HG02588 (cell line): ENCODE measurements at regions not wholly inside any gene's neighbourhood (a gene's known extent, or its start where the extent isn't known, plus 50 kb on each side); places are given as distances from the start of the nearest gene placed in this dataset.

Experiments used
- ATAC-seq: cut with Tn5 transposase; IDR thresholded peaks from one replicate; pipeline ENCODE4 v1.9.1; 2021; ENCODE audit warnings: mild to moderate bottlenecking, moderate library complexity; ENCODE audit not compliant: unreplicated experiment

DNA sequence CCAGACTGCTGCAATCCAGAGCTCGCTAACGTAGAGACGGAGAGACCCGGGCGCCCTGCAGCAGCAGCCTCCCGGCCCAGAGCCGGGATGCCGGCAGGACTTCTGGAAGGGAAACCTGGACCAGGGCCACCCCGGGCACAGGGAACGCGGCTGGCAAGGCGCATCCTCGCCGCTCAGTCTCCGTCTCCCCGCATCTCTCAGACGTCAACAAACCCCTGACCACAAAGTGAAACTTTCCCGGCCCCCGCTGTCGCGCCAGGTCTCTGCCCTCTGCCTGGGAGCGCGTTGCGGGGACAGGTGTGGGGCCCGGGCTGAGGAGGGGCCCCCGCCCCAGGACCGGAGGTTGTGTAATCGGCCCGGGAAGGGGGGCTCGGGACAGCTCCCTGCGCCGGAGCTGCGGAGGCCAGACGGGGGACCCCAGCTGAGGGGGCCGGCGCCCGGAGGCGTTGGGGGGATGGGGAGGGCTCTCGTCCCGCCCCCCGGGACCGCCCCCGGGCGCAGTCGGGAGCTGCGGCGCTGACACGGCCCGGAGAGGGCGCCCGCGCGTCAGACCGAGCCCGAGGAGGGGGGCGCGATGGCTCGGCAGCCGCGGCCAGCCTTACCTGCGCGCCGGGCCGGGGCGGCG, 116.6 kb upstream of the HIVEP3 start:
- peak; percentile 62 for ATAC-seq

GRCh38 chr1:42034426-42034825, 115.7 kb upstream of the HIVEP3 start:
- ATAC-seq, result no peak

DNA sequence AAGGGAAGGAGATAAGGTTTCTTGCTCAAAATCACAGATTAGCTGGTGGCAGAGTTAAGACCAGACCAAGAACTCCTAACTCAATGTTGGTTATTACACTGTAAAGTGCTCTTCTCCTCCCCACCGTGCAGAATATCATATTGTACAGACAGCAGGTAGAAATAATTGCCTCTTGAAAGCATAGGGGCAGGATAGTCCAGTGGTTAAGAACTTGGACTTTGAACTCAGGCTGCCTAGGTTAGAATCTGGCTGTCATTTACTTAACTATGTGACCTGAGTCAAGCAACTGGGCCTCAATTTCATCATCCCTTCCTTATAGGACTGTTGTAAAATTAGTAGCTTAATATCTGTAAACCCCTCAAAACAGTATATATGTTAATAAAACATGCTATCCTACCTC, 114.9 kb upstream of the HIVEP3 start:
- ATAC-seq, result no peak

- ATAC-seq, result no peak
Observed at GRCh38 chr1:42017730-42018129, 99.0 kb upstream of the HIVEP3 start.

- ATAC-seq, result no peak
Observed at GRCh38 chr1:42017259-42017658, 98.5 kb upstream of the HIVEP3 start.

GRCh38 chr1:42014823-42015222, 96.1 kb upstream of the HIVEP3 start:
- ATAC-seq, result no peak

- no peak for ATAC-seq
Observed at GRCh38 chr1:42013881-42014470, 95.3 kb upstream of the HIVEP3 start.

- ATAC-seq, result no peak
Observed at GRCh38 chr1:42012852-42013251, 94.1 kb upstream of the HIVEP3 start.

- no peak for ATAC-seq
Observed at GRCh38 chr1:42010381-42010780, 91.7 kb upstream of the HIVEP3 start.

DNA sequence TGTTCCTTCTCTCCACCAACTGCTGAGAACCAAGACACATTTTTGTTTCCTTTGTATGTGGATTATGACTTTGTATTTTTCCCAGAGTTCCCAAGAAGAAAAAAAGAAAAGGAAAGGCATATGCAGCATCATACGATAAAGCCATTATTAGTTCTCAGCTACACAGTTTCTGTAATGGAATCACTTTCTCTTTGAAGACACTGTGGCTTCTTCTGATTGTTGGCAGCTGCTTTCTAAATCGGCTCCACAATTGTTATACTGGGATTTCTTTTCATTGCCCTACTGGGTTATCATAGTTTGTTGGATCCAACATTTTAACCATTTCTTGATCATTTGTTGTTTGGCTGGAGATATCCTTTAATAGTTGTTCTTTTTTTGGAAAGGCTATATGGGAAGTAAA, 89.5 kb upstream of the HIVEP3 start:
- no peak for ATAC-seq

DNA sequence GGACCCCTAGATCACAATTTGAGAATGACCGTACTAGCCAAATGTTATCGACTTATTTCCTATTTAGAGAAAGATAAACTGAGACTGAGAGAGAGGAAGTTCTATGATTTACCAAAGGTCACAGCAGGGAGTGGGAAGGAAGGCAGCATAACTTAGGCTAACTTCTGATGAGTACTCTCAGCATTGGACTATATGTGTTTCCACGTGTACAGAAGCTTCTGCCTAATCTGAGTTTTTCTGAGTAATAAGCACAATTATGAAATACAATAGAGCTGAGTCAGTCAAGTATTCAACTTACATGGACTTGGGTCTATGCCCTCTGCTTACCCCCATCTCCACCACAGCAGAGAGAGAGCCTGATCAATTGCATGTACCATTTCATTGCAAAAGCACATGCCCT, 88.1 kb upstream of the HIVEP3 start:
- ATAC-seq, result no peak

- no peak for ATAC-seq
Observed at GRCh38 chr1:42006093-42006492, 87.4 kb upstream of the HIVEP3 start.

DNA sequence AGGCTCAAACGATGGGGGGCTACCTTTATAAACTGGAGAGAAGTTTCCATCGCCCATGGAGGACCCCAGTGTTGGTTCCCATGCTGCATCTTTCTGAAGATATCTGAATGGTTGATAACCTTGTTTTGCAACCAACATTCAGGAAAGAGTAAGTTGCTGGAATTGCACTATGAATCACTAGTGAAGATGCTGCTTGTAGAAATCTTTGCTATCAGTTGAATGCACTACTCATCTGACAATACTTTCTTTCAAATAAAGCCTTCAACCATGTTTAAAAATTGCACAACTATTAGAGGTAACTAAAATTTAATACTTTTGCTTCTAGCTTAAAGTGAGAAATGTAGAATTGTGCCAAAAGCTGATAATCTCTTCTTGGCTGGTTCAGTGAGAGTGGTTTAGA, 86.8 kb upstream of the HIVEP3 start:
- no peak for ATAC-seq

- no peak for ATAC-seq
Observed at GRCh38 chr1:42004860-42005259, 86.1 kb upstream of the HIVEP3 start.

DNA sequence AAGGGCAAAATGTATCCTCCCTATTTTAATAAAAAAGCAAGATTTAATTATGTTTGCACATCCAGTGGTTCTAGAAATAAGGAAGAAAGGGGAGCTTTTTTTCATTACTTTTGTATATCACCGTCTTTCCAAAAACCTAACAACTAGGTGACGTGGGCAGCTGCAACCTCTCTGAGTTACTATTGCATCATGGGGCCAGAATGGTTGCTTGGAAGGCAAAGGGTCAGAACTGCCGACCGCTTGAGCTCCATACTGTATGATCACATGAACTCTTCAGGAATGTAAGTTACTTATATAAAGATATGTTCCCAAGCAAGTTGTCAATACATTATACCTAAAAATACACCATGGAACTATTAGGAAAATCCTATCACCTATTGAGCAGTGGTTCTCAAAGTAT, 85.6 kb upstream of the HIVEP3 start:
- no peak for ATAC-seq

- no peak for ATAC-seq
Observed at GRCh38 chr1:42003433-42003832, 84.7 kb upstream of the HIVEP3 start.

- ATAC-seq, result no peak
Observed at GRCh38 chr1:42002220-42002619, 83.5 kb upstream of the HIVEP3 start.

DNA sequence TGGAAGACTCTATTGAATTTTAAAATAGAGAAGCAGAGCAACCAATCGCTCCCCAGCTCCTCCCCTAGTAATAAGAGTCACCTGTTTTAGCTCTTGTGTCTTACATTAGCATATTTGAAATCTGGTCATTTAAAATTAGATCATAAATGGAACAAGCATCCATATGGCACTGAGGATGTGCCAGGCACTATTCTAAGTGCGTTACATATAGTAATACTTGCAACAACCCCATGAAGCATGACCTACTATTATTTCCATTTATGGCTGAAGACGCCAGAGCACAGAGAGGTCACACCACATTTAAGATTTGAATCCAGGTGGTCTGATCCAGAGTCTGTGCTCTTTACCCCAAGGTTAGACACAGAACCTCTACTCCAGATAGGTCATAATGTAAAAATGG, 82.0 kb upstream of the HIVEP3 start:
- ATAC-seq, result no peak

GRCh38 chr1:41999884-42000283, 81.2 kb upstream of the HIVEP3 start:
- no peak for ATAC-seq

- ATAC-seq, result no peak
Observed at GRCh38 chr1:41998250-41998649, 79.5 kb upstream of the HIVEP3 start.

DNA sequence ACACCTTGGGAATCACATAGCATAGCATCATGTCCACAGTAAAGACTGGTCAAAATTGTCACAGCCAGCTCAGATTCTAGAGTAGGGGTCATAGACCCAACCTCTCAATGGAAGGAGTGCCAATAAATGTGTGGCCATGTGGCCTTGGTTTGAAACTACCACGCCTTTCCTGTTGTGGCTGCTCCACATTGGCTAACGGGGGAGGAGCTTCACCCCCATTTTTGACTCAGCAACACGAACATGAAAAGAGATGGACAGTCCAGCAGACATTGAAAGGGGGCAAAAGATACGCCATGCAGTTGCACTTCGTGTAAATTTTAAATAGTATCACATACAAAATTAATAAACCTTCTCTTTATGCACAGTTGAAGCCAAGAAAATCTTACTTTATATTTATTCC, 78.4 kb upstream of the HIVEP3 start:
- no peak for ATAC-seq

- no peak for ATAC-seq
Observed at GRCh38 chr1:41995441-41996130, 76.9 kb upstream of the HIVEP3 start.
